Stimulated activated CD8-positive, alpha-beta memory T cell treated with anti-CD3 and anti-CD28 coated beads, Interleukin-7, amount 100 ng/mL, for 1 hour (primary cell): ENCODE measurements at regions not wholly inside any gene's neighbourhood (a gene's known extent, or its start where the extent isn't known, plus 50 kb on each side); places are given as distances from the start of the nearest gene placed in this dataset.
"Not testable (repeated sequence)": the region's sequence is repeated elsewhere in the genome, so short reads cannot be mapped to it uniquely, and the experiment has no call there.

ENCODE experiments used
- DNase-seq, 2 donors: peaks; one replicate each; pipeline ENCODE4 v3.0.0-alpha.2; 2020; ENCODE audit warnings: low read depth in 2 of 2

GRCh38 chr7:24052572-24053260 lies 231.3 kb upstream of the NPY start:
- DNase-seq: no peak

- DNase-seq: no peak
Observed at GRCh38 chr7:24054236-24054635, 229.8 kb upstream of the NPY start.

- no peak for DNase-seq
Observed at GRCh38 chr7:24057243-24057642, 226.7 kb upstream of the NPY start.

DNA sequence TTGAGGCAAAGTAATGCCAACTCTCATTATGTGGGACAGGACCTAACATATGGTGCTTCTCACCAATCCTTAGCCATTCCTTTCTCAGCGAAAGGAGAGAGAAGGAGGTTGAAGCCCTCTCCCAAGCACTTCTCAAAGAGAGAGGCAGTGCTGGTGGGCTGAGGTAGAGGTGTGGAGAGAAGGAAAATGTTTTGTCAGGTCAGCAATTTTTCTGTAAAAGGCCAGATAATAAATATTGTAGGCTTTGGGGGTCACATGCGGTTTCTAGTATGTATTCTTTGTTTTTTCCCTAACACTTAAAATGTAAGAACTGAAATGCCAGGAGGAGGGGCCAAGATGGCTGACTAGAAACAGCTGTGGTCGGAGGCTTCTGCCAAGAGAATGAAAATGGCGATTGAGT lies 225.0 kb upstream of the NPY start:
- DNase-seq: no peak

DNA sequence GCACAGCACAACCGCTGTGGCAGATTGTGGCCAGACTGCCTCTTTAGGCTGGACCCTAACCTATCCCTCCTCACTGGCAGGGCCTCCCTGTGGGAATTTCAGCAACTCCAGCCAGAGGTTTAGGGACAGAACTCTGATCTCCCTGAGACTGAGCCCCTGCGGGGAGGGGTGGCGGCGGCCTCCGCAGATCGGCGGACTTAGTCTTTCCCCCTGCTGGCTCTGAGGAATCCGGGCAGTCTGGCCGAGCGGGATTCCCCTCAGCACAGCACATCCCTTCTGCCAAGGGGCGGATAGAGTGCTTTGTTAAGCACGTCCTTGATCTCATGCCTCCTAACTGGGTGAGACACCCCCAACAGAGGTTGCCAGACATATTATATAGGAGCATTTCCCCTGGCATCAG lies 224.2 kb upstream of the NPY start:
- no peak for DNase-seq

DNA sequence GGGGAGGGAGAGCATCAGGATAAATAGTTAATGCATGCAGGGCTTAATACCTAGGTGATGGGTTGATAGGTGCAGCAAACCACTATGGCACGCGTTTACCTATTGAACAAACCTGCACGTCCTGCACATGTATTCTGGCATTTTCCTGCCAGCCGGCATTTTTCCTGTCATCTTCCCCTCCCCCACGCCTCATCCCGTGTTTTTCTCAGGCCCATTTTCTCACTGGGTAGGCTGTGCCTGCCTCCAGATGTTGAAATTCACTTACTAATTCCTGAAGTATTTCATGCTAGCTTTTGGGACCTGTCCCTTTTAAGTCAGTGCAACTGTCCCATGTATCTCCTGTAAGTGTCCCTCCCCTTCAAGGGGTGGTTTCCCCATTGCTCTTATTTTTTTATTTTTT lies 220.3 kb upstream of the NPY start:
- DNase-seq: no peak

DNA sequence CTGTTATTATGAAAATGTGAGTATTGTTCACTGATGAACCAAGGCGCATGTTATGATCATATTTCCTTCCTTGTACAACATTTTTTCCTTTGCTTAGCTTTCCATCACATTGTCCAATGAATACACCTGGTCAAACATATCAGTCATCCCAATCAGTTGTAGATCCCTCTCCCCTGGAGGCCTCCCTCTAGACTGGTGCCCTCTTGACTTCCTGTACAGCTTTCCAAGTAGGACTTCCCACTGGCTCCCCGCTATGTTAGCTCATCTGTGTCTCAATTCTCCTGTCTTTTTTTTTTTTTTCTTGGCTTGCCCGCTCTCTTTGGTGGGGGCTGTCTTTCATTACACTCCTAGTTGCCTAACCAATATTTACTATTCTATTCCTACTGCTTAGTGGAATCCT lies 214.2 kb upstream of the NPY start:
- DNase-seq: no peak

DNA sequence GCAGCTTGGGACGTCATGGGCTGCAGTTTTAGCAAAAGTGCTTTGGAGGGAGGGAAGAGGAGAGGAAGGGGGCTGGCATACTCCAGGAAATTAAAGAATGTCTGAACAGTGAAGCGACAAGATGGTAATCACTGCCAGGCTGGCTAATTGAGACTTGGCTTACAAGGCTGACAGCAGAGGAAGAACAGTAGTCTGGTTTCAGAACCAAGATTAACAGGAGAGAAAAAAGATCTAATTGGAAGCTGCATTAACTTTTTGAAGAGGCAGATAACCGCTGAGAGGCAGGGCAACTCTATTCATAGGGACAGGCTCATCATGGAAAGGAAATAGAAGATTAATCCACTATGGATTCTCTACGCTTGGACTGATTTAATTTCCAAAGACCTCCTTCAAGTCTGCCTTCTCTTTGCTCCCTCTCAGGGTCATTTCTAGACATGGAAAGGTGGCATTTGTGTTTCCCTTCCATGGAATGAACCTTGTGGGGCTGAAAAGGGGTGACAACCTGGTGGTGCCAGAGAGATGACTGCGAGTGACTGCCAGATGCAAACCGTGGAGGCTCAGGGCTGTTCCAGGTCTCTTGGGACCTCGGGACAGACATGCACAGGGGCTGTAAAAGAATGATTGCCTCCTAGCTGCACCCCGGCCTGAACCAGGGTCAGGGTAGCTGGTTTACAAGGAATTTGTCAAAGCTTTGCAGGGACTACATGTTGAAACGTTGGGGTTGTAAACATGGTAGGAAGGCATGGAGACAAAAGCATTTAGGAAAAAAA lies 210.2 kb upstream of the NPY start:
- DNase-seq: no peak

GRCh38 chr7:24075426-24075810 lies 208.6 kb upstream of the NPY start:
- no peak for DNase-seq

DNA sequence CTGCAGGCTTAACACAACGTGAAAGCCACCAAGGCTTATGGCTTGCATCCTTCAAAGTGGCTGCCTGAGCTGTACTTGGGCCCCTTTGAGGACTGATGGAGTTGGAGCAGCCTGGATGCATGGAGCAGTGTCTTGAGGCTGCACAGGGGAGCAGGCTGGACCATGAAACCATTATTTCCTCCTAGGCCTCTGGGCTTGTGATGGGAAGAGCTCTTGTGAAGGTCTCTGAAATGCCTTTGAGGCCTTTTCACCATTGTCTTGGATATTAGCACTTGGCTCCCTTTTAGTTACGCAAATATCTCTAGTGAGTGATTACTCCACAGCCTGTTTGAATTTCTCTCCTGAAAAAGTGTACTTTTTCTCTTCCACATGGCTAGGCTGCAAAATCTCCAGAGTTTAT lies 201.2 kb upstream of the NPY start:
- no peak for DNase-seq

DNA sequence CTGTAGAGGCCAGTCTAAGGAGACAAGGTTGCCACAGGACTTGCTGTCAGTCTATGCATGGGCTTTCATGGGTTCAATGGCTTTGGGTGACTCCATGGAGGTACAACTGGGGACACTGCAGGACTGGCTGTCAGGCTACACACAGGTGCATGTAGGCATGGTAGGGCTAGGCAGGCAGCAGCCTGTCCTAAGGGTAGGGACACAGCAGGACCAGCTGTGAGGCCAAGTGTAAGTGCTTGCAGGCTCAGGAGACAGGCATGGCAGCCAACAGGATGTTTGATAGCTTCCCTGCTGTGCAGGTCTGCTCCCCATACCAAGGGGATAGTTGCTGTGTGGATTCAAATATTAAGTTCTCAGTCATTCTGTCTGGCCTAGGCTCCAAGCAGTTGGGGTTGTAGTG lies 181.0 kb upstream of the NPY start:
- no peak for DNase-seq

DNA sequence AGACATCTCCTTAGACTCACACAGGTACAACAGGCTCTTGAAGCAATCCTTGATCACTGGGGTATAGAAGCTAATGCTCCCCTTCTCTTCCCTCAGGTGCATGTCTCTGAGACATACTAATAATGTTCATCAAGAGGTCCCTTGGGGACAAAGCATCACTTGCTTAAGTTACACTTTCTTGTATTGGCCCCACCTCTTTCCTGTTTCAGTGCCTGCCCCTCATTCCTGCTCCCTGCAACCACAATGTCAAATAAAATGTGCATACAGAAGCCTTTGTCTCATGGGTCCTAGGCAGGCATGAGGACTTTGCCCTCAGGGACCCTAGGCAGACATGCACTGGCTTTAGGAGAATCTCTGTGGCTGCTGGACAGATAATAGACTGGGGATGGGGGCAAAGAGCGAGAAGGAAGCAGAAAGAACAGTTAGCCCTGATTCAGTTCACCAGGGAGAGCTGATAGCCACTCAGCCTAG lies 175.0 kb upstream of the NPY start:
- no peak for DNase-seq

DNA sequence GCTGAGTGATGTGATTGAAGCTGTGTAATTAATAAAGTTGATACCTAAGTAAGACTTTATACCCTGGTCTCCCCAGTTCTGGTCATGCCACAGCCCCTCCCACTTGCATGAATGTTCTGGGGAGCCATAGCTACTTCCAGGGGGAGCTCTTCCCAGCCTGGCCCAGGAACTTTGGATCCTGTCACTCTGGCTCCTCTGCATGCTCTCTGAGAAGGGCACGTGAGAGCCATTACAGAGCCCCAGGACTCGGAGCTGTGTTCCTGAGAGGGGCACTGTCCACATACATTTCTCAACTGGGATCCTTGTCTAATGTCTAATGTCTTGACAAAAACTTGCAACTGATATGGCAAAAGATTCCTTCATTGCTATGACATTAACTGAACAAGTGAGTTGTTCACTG lies 173.9 kb upstream of the NPY start:
- no peak for DNase-seq

DNA sequence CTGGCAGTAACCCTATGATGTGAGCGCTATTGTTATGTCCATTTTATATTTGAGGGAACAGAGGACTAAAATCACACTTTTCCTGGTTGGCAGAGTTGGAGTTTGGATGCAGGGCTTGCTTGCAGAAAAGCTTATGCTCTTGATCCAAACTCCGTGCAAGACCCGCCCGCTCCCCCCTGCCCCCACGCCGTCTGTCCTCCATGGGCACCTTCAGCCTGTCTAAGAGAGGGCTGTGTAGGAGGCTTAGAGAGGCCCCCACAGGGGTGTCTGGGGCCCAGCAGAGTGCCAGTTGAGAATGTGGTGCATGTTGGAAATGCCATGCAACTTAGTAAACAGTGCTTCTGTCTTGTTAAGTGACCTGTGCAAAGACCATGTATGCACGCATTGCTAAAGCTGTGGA lies 170.5 kb upstream of the NPY start:
- no peak for DNase-seq

DNA sequence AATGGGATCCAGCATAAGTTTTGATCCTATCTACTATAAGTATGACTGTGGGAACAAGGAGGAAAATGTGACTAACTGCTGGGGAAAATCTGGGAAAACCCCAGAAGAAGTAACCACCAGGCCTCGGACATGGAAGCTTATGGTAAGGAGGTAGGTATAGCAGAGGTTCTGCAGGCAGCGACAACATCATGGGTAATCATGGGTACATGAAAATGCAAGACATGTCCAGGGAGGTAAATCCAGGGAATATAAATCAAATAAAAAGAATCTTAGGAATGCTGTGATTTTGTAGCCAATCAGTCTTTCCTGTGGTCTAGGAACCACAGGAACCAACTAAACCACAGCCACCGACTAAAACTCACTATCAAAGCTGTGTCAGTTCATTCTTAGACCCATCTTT lies 168.3 kb upstream of the NPY start:
- no peak for DNase-seq

- not testable (repeated sequence) for DNase-seq
Observed at GRCh38 chr7:24117903-24118499, 166.0 kb upstream of the NPY start.

- no peak for DNase-seq
Observed at GRCh38 chr7:24119852-24120251, 164.1 kb upstream of the NPY start.

- DNase-seq: no peak
Observed at GRCh38 chr7:24123076-24123475, 160.9 kb upstream of the NPY start.

DNA sequence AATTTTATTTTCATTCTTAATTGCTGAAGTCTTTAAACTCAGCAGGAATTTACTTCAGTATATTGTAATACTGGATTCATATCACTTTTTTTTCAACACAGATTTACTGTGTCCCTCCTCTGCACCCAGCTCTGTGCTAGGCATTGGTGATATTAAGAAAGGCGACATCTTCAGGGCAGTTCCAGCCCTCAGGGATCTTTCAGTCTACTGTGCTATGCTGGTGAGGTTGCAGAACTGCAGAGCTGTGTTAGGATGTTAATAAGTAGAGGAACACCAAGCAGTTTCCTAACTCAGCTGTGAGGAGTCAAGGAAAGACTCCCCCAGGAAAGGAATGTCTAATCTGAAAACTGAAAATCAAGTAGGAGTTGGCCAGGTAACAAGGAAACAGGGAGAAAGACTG lies 158.2 kb upstream of the NPY start:
- DNase-seq: no peak

- no peak for DNase-seq
Observed at GRCh38 chr7:24127930-24128329, 156.1 kb upstream of the NPY start.

DNA sequence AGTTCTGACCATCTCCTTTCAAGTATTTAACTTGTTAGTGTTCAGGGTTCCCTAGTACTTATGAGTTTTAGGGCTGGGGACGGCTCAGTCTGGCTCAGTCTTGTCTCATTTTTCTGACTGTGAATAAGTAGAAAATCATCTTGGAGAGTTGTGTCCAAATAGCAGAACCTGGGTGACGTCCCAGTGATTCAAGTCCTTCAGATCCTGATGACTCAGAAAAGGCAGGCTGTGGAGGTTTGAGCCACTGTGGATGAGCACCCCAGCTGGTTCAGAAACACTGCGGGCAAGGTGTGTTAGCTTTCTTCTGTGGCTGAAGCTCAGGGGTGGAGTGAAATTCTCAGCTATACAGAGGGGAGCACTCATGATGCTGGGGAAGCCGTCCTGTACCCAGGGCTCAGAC lies 154.4 kb upstream of the NPY start:
- DNase-seq: no peak

DNA sequence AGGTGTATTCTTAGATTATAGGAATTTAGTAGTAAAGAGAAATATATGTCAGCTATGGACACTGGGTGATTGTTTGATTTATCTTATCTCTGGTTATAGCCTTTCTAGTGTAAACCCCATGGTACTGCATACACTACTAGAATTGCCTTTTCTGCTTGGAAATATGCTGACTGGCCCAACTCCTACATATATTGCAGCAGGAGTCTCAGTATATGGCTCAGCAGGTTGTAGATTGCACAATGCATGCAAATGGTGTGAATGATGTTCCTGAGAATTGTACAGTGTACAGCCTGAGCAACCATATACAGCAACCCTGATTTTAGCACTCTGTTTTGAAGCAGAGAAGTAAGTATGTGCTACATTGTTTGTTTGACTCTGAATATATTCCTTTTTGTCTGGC lies 153.4 kb upstream of the NPY start:
- no peak for DNase-seq

DNA sequence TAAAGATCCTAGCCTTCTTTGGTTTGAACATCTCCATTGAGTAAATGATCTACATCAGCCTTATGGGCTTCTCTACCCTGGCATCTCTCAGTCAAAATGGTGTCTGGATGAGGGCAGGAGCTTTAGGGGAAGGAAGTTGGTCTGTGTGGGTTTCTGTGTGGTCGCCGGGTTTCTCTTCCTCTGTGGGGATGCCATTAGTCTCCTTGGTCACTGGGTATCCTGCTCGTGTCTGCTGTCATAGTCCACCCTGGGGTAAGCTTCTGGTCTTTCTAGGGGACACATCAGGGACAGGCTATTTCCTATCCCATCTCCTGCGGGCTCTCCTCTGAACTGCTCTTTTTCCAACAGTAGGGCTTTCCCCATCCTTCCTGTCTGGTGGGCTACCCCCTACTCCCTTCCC lies 150.3 kb upstream of the NPY start:
- DNase-seq: no peak
